ENCODE measurements at regions not wholly inside any gene's neighbourhood (a gene's known extent, or its start where the extent isn't known, plus 50 kb on each side); places are given as distances from the start of the nearest gene placed in this dataset.

DNA sequence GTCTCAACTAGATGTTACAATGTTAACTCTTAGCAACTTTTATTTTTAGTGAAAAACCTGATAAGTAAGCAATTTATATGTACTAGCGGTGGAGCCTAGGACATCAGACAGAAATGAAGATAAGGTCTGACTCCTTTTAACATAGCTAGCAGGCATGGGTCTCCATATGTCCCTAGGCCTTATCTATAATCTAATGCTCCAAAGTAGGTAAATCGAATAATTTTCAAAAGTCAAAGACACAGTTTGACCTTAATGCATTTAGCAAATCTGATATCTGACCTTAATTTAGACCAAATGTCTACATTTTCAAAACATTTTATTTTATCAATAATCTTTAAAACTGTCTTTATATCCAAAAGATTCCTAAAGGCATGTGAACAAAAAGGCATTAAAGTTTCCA is 305.0 kb upstream of the CCNH start:
- Histone ChIP-seq H3K4me3 (ENCODE audit: low read depth, low read length) (no peak overlapping the region), H3K36me3 (ENCODE audit: control insufficient read depth, insufficient read depth, low read length) (no peaks in the 10 kb centered on the region), H3K4me1 (ENCODE audit: control insufficient read depth, insufficient read depth, low read length) (peaks cover 10% of the 10 kb centered on the region), H3K27ac (ENCODE audit: low read depth, low read length) (no peak overlapping the region), H3K9me3 (ENCODE audit: control insufficient read depth, insufficient read depth, low read depth, low read length) (peaks cover 14% of the 10 kb centered on the region), H3K9ac (ENCODE audit: low read length) (no peak overlapping the region), H3K27me3 (ENCODE audit: control insufficient read depth, insufficient read depth, low read length) (no peaks in the 10 kb centered on the region)

DNA sequence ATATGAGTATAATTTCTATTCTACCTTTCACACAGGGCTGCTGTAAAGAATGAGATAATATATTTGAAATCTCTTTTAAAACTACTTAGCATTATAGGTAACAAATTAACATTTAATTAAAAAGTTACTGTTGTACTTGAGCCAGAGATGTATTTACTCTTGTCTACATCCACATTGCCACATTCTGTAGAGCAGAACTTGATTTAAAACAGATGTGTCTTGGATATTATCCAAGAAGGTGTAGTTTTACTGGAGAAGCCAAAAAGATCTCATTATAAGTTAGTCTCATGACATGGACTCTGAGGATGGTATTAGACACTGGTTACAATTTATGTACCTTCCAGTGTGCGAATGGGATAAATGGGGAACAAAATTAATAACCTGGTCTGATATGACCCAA is 293.1 kb upstream of the CCNH start:
- no peak overlapping the region for H3K27ac ChIP-seq (ENCODE audit: low read depth, low read length)
- H3K9ac ChIP-seq (ENCODE audit: low read length) = no peak overlapping the region
- H3K9me3 ChIP-seq (ENCODE audit: control insufficient read depth, insufficient read depth, low read depth, low read length) = peaks cover 3% of the 10 kb centered on the region; the same call in 1 of the 2 replicates
- no peaks in the 10 kb centered on the region for H3K36me3 ChIP-seq (ENCODE audit: control insufficient read depth, insufficient read depth, low read length)
- H3K27me3 ChIP-seq (ENCODE audit: control insufficient read depth, insufficient read depth, low read length) = no peaks in the 10 kb centered on the region
- H3K4me1 ChIP-seq (ENCODE audit: control insufficient read depth, insufficient read depth, low read length) = no peaks in the 10 kb centered on the region
- no peak overlapping the region for H3K4me3 ChIP-seq (ENCODE audit: low read depth, low read length)

DNA sequence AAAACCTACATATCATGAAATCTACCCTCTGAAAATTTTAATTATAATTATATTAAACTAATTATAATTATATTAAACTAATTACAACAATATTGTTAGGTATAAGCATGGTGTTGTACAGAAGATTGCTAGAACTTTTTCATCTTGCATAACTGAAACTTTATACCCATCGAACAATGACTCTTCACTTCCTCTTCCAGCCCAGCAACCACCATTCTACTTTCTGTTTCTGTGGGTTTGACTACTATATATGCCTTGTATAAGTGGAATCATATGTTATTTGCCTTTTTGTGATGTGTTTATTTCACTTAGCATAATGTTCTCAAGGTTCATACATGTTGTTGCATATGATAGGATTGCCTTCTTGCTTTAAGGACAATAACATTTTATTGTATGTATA is 274.2 kb upstream of the CCNH start:
- H3K36me3 ChIP-seq (ENCODE audit: control insufficient read depth, insufficient read depth, low read length) = no peaks in the 10 kb centered on the region
- no peak overlapping the region for H3K27ac ChIP-seq (ENCODE audit: low read depth, low read length)
- H3K27me3 ChIP-seq (ENCODE audit: control insufficient read depth, insufficient read depth, low read length) = no peaks in the 10 kb centered on the region
- H3K9me3 ChIP-seq (ENCODE audit: control insufficient read depth, insufficient read depth, low read depth, low read length) = peaks cover 9% of the 10 kb centered on the region; the same call in 1 of the 2 replicates
- H3K4me1 ChIP-seq (ENCODE audit: control insufficient read depth, insufficient read depth, low read length) = no peaks in the 10 kb centered on the region
- H3K9ac ChIP-seq (ENCODE audit: low read length) = no peak overlapping the region
- H3K4me3 ChIP-seq (ENCODE audit: low read depth, low read length) = no peak overlapping the region

DNA sequence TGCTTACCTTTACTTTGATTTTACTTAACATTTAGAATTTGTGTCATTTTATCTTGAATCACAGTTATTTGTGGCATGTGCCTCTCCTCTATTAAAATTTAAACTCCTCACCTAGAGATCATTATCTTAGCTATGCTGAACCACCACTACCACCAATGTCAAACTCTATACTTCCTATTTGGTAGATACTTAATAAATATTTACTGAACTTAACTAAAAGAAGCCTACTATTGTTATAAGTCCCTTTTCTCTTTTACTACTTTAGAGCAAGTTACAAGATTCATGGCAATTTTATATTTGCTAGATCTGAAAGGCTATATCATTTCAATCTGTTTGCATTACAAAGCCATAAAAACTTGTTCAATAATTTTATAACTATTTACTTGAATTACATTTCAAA is 273.3 kb upstream of the CCNH start:
- H3K27ac ChIP-seq (ENCODE audit: low read depth, low read length) = no peak overlapping the region
- no peaks in the 10 kb centered on the region for H3K4me1 ChIP-seq (ENCODE audit: control insufficient read depth, insufficient read depth, low read length)

DNA sequence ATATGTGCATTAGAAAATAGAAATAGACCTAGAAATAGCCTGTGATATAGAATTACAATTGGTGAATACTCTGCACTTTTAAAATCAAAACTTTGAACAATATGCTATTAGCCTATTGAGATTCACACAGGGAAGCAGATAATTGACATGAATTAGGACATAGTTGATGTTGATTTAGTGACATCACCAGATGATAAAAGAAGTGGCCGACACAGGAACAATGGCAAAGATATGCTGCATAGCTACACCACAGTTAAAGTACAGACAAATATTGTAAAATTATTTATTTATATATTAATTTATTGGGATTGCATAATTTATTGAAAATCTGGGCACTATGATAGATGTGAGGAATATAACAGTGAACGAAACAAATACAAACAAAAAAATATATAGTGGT is 261.5 kb upstream of the CCNH start:
- Histone ChIP-seq H3K36me3 (ENCODE audit: control insufficient read depth, insufficient read depth, low read length) (no peaks in the 10 kb centered on the region), H3K9ac (ENCODE audit: low read length) (no peak overlapping the region), H3K4me3 (ENCODE audit: low read depth, low read length) (no peak overlapping the region), H3K4me1 (ENCODE audit: control insufficient read depth, insufficient read depth, low read length) (no peaks in the 10 kb centered on the region), H3K9me3 (ENCODE audit: control insufficient read depth, insufficient read depth, low read depth, low read length) (no peaks in the 10 kb centered on the region), H3K27ac (ENCODE audit: low read depth, low read length) (no peak overlapping the region), H3K27me3 (ENCODE audit: control insufficient read depth, insufficient read depth, low read length) (no peaks in the 10 kb centered on the region)

More for the DNA sequence above, 273.3 kb upstream of the CCNH start:
- Histone ChIP-seq H3K9ac (ENCODE audit: low read length) (no peak overlapping the region), H3K4me3 (ENCODE audit: low read depth, low read length) (no peak overlapping the region), H3K36me3 (ENCODE audit: control insufficient read depth, insufficient read depth, low read length) (no peaks in the 10 kb centered on the region), H3K9me3 (ENCODE audit: control insufficient read depth, insufficient read depth, low read depth, low read length) (0 out of 2 replicates have a peak, but pooled peaks cover 9% of the 10 kb centered on the region), H3K27me3 (ENCODE audit: control insufficient read depth, insufficient read depth, low read length) (no peaks in the 10 kb centered on the region)

DNA sequence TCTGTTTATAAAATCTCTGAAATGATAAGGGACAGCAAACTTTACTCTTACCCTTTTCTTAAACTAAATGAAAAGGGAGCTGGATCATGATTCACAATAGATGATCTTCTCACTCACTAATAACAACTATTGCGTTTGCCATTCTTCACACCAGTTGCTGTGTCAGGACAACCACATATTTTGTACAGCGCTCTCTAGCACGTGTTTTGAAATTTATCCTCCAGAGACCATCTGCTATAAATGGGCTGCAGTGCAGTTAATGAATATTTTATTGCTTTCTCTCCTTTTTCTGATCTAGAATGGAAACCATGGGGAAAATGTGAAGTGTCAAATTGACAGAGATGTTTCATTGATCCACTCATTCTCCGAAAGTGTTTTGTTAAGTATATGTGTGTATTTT is 258.4 kb upstream of the CCNH start:
- no peaks in the 10 kb centered on the region for H3K27me3 ChIP-seq (ENCODE audit: control insufficient read depth, insufficient read depth, low read length)
- H3K9me3 ChIP-seq (ENCODE audit: control insufficient read depth, insufficient read depth, low read depth, low read length) = no peaks in the 10 kb centered on the region
- no peaks in the 10 kb centered on the region for H3K4me1 ChIP-seq (ENCODE audit: control insufficient read depth, insufficient read depth, low read length)
- no peak overlapping the region for H3K27ac ChIP-seq (ENCODE audit: low read depth, low read length)
- no peak overlapping the region for H3K9ac ChIP-seq (ENCODE audit: low read length)
- no peaks in the 10 kb centered on the region for H3K36me3 ChIP-seq (ENCODE audit: control insufficient read depth, insufficient read depth, low read length)
- H3K4me3 ChIP-seq (ENCODE audit: low read depth, low read length) = no peak overlapping the region

DNA sequence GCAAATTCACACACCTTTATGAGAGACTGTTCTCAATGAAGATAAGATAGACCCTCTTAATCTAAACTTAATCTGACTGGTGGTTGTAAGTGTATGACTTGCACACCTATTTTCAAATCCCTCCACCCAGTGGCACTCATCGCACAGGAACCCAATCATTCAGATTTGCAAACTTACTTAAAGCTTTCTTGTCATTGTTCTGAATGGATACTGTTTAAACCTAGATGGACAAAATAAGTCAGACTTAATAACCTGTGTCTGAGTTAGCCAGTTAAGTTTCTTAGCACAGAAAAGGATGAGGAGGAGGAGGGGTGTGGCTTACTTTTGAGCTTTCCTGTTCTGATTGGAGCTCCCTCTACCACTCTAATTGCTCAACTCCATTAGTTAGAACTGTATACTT is 252.4 kb upstream of the CCNH start:
- Histone ChIP-seq H3K4me1 (ENCODE audit: control insufficient read depth, insufficient read depth, low read length) (no peaks in the 10 kb centered on the region), H3K27me3 (ENCODE audit: control insufficient read depth, insufficient read depth, low read length) (no peaks in the 10 kb centered on the region), H3K4me3 (ENCODE audit: low read depth, low read length) (no peak overlapping the region), H3K27ac (ENCODE audit: low read depth, low read length) (no peak overlapping the region), H3K36me3 (ENCODE audit: control insufficient read depth, insufficient read depth, low read length) (no peaks in the 10 kb centered on the region), H3K9ac (ENCODE audit: low read length) (no peak overlapping the region), H3K9me3 (ENCODE audit: control insufficient read depth, insufficient read depth, low read depth, low read length) (no peaks in the 10 kb centered on the region)

DNA sequence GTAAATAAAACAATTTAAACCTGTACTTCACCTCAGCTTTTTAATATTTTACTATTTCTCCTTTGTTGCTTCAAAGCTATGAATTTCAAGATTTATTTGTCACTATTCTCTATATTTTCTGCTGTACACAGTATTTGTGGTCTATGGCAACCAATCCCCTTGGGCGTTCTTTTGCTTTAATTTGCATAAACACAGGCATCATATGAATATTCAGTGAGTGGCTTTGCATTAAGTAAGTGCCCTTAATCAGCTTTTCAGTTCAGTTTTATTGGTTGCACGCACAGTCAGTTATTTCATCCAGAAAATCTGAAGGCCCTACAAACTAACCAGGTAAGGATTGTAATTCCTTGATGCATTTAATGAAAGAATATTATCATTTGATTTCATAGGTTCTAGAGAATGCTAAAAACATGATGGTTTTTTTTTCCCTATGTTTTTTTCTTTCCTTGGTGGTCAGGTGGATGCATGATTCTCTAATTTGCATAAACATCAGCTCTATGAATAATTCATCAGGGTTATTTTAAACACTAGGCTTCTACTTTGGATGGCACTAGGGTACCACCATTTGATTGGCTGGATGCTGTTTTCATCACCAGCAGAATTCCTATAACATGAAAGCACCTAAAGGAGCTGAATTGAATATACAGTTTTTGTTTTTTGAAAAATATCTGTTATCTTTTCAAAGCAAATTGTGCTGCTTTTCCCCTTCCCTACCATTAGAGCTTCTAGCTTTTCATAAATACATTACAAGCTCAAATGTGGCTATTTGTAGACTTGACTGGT is 249.2 kb upstream of the CCNH start:
- Histone ChIP-seq H3K9ac (ENCODE audit: low read length) (no peak overlapping the region), H3K27me3 (ENCODE audit: control insufficient read depth, insufficient read depth, low read length) (no peaks in the 10 kb centered on the region), H3K36me3 (ENCODE audit: control insufficient read depth, insufficient read depth, low read length) (no peaks in the 10 kb centered on the region), H3K4me3 (ENCODE audit: low read depth, low read length) (no peak overlapping the region), H3K4me1 (ENCODE audit: control insufficient read depth, insufficient read depth, low read length) (no peaks in the 10 kb centered on the region), H3K9me3 (ENCODE audit: control insufficient read depth, insufficient read depth, low read depth, low read length) (no peaks in the 10 kb centered on the region), H3K27ac (ENCODE audit: low read depth, low read length) (no peak overlapping the region)

DNA sequence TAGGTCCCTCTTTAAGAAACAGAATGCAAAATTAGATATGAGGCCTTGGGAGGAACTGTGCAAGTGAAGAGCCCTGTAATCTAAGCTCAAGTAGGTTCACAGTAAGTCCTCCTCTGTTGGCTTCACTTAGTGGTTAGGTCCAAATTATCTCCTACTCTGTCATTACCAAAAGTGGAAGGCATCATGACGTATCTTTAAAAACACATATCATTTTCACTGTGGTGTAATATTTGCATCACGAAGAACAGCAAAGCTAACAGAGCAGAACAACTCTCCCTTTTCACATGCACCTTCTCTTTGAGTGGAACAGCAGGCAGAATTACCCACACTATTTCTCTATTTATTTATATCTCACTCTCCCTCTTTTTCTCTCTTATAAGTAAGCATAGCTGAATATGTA is 240.5 kb upstream of the CCNH start:
- no peaks in the 10 kb centered on the region for H3K4me1 ChIP-seq (ENCODE audit: control insufficient read depth, insufficient read depth, low read length)
- no peaks in the 10 kb centered on the region for H3K36me3 ChIP-seq (ENCODE audit: control insufficient read depth, insufficient read depth, low read length)
- H3K4me3 ChIP-seq (ENCODE audit: low read depth, low read length) = no peak overlapping the region
- H3K27me3 ChIP-seq (ENCODE audit: control insufficient read depth, insufficient read depth, low read length) = no peaks in the 10 kb centered on the region
- no peaks in the 10 kb centered on the region for H3K9me3 ChIP-seq (ENCODE audit: control insufficient read depth, insufficient read depth, low read depth, low read length)
- H3K9ac ChIP-seq (ENCODE audit: low read length) = no peak overlapping the region
- H3K27ac ChIP-seq (ENCODE audit: low read depth, low read length) = no peak overlapping the region

DNA sequence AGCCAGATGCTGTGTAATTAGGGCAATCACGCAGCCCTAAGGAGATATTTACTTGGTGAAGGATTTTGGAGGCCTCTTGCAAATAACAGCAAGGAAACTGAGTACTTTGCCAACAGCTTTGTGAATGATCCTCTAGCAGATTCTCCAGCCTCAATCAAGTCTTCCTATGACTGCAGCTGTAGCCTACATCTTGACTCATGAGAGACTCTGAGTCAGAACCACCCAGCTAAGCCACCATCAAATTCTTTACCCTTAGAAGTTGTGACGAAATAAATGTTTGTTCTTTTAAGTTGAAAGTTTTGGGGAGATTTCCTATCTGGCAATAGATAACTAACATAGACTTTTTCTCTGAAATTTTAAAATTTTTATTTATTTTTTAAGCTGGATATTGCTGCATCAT is 237.6 kb upstream of the CCNH start:
- Histone ChIP-seq H3K36me3 (ENCODE audit: control insufficient read depth, insufficient read depth, low read length) (no peaks in the 10 kb centered on the region), H3K4me1 (ENCODE audit: control insufficient read depth, insufficient read depth, low read length) (peaks cover 2% of the 10 kb centered on the region; the same call in 1 of the 2 replicates), H3K9ac (ENCODE audit: low read length) (no peak overlapping the region), H3K4me3 (ENCODE audit: low read depth, low read length) (no peak overlapping the region), H3K9me3 (ENCODE audit: control insufficient read depth, insufficient read depth, low read depth, low read length) (no peaks in the 10 kb centered on the region), H3K27ac (ENCODE audit: low read depth, low read length) (no peak overlapping the region), H3K27me3 (ENCODE audit: control insufficient read depth, insufficient read depth, low read length) (no peaks in the 10 kb centered on the region)

DNA sequence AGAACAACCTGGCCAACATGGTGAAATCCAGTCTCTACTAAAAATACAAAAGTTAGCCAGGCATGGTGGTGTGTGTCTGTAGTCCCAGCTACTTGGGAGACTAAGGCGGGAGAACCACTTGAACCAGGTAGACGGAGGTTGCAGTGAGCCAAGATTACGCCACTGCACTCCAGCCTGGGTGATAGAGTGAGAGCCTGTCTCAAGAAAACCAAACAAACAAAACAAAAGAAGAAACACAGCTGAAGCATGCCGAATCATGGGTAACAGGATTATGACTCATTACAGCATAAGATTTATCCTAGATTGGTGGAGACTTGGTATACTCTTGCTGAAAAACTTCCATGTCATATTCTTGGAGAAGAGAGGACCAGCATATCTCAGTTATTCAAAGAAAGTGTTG is 236.7 kb upstream of the CCNH start:
- H3K4me3 ChIP-seq (ENCODE audit: low read depth, low read length) = no peak overlapping the region
- H3K36me3 ChIP-seq (ENCODE audit: control insufficient read depth, insufficient read depth, low read length) = no peaks in the 10 kb centered on the region
- no peaks in the 10 kb centered on the region for H3K9me3 ChIP-seq (ENCODE audit: control insufficient read depth, insufficient read depth, low read depth, low read length)
- no peaks in the 10 kb centered on the region for H3K27me3 ChIP-seq (ENCODE audit: control insufficient read depth, insufficient read depth, low read length)
- H3K9ac ChIP-seq (ENCODE audit: low read length) = no peak overlapping the region
- no peak overlapping the region for H3K27ac ChIP-seq (ENCODE audit: low read depth, low read length)
- peaks cover 6% of the 10 kb centered on the region; the same call in 1 of the 2 replicates for H3K4me1 ChIP-seq (ENCODE audit: control insufficient read depth, insufficient read depth, low read length)

Data from HUES6 (cell line).